GM18508 (cell line): ENCODE measurements at regions not wholly inside any gene's neighbourhood (a gene's known extent, or its start where the extent isn't known, plus 50 kb on each side); places are given as distances from the start of the nearest gene placed in this dataset.

ENCODE experiments used
- ATAC-seq: cut with Tn5 transposase; IDR thresholded peaks from one replicate; pipeline ENCODE4 v1.9.1; 2021; ENCODE audit warnings: moderate number of reproducible peaks; ENCODE audit not compliant: insufficient read depth, unreplicated experiment

- ATAC-seq = no peak
These were observed 98.0 kb upstream of the RTL1 start for GRCh38 chr14:101001311-101002069.

GRCh38 chr14:101002738-101003137 lies 99.2 kb upstream of the RTL1 start:
- no peak for ATAC-seq

- no peak for ATAC-seq
These were observed 100.7 kb upstream of the RTL1 start for GRCh38 chr14:101004176-101004575.

GRCh38 chr14:101004954-101005353 lies 101.4 kb upstream of the RTL1 start:
- ATAC-seq = no peak

- no peak for ATAC-seq
These were observed 101.9 kb upstream of the RTL1 start for GRCh38 chr14:101005447-101005846.

- ATAC-seq = no peak
These were observed 102.5 kb upstream of the RTL1 start for GRCh38 chr14:101006008-101006407.

- ATAC-seq = no peak
These were observed 103.6 kb upstream of the RTL1 start for GRCh38 chr14:101007004-101007614.

- no peak for ATAC-seq
These were observed 104.2 kb upstream of the RTL1 start for GRCh38 chr14:101007765-101008164.

GRCh38 chr14:101008196-101008595 lies 104.7 kb upstream of the RTL1 start:
- ATAC-seq = no peak

GRCh38 chr14:101008631-101009336 lies 105.3 kb upstream of the RTL1 start:
- ATAC-seq = no peak

GRCh38 chr14:101009531-101009930 lies 106.0 kb upstream of the RTL1 start:
- ATAC-seq = no peak

- ATAC-seq = no peak
These were observed 106.8 kb upstream of the RTL1 start for GRCh38 chr14:101010293-101010692.

- no peak for ATAC-seq
These were observed 107.3 kb upstream of the RTL1 start for GRCh38 chr14:101010835-101011234.

- ATAC-seq = no peak
These were observed 113.7 kb upstream of the RTL1 start for GRCh38 chr14:101017209-101017608.

- ATAC-seq = no peak
These were observed 114.5 kb upstream of the RTL1 start for GRCh38 chr14:101017806-101018560.

GRCh38 chr14:101018561-101019290 lies 115.2 kb upstream of the RTL1 start:
- ATAC-seq = no peak

- no peak for ATAC-seq
These were observed 116.0 kb upstream of the RTL1 start for GRCh38 chr14:101019541-101019940.

GRCh38 chr14:101019990-101020710 lies 116.6 kb upstream of the RTL1 start:
- ATAC-seq = no peak

GRCh38 chr14:101020834-101021370 lies 117.4 kb upstream of the RTL1 start:
- ATAC-seq = no peak
